MCF 10A (cell line): ENCODE measurements at regions not wholly inside any gene's neighbourhood (a gene's known extent, or its start where the extent isn't known, plus 50 kb on each side); places are given as distances from the start of the nearest gene placed in this dataset.

Source experiments
- BruUV-seq: library from RNA; stranded (reverse); fragments of 400-500 nt; replicated peaks from 2 replicates; lab custom pipeline; 2021; lab: Mats Ljungman, UMichigan
- CTCF ChIA-PET: fragments of 300-600 bp; sonication (Branson Sonifier 250); formaldehyde crosslinking; extraction: SDS; loops from one replicate; lab custom pipeline; 2021; ENCODE audit warnings: antibody characterized with exemption, inconsistent platforms; lab: Yijun Ruan, JAX
- POLR2A ChIA-PET: fragments of 300-600, 350-650 bp; sonication (Branson Sonifier 250); formaldehyde crosslinking; extraction: SDS; loops from one replicate; lab custom pipeline; 2020; ENCODE audit warnings: antibody characterized with exemption, inconsistent platforms; lab: Yijun Ruan, JAX
- DNase-seq: peaks from one replicate; pipeline ENCODE4 v3.0.0-alpha.2; 2018; ENCODE audit not compliant: unreplicated experiment
- H3K27ac Mint-ChIP-seq: one replicate; pipeline ENCODE4 v1.8.0; 2022; ENCODE audit warnings: mild to moderate bottlenecking, low read depth, mixed read lengths; ENCODE audit not compliant: unreplicated experiment
- H3K27me3 Mint-ChIP-seq: one replicate; pipeline ENCODE4 v1.8.0; 2022; ENCODE audit warnings: mixed read lengths; ENCODE audit not compliant: insufficient read depth, unreplicated experiment
- H3K36me3 Mint-ChIP-seq: one replicate; pipeline ENCODE4 v1.8.0; 2022; ENCODE audit warnings: mild to moderate bottlenecking, moderate library complexity, mixed read lengths; ENCODE audit not compliant: insufficient read depth, unreplicated experiment
- H3K4me1 Mint-ChIP-seq: one replicate; pipeline ENCODE4 v1.8.0; 2022; ENCODE audit warnings: mixed read lengths; ENCODE audit not compliant: insufficient read depth, unreplicated experiment
- H3K4me3 Mint-ChIP-seq: one replicate; pipeline ENCODE4 v1.8.0; 2022; ENCODE audit warnings: mild to moderate bottlenecking, moderate library complexity, mixed read lengths; ENCODE audit not compliant: unreplicated experiment
- H3K9me3 Mint-ChIP-seq: one replicate; pipeline ENCODE4 v1.8.0; 2022; ENCODE audit warnings: mixed read lengths; ENCODE audit not compliant: unreplicated experiment
- CTCF ChIP-seq: fragments of 200-600 bp; IDR thresholded peaks from one replicate; pipeline ENCODE4 v1.8.0; 2022; ENCODE audit warnings: antibody characterized with exemption, mild to moderate bottlenecking; ENCODE audit not compliant: unreplicated experiment
- intact Hi-C: fragments of 100-400 bp; cut with micrococcal nuclease; formaldehyde crosslinking; loops from 2 replicates; pipeline ENCODE4 v1.14.1; 2022

- BruUV-seq = no TSS peak
- H3K9me3 Mint-ChIP-seq = no peaks in the 10 kb centered on the region
- no peak for DNase-seq
- H3K36me3 Mint-ChIP-seq = no peaks in the 10 kb centered on the region
- H3K4me3 Mint-ChIP-seq = no peak overlapping the region
- no peak overlapping the region for H3K27ac Mint-ChIP-seq
- TF ChIP-seq CTCF = no peak
- POLR2A ChIA-PET = interaction anchor here (0.6 kb wide), 1 partner anchor 528 kb away, joined by 3 read pairs; no protein-coding TSS in a partner anchor
- intact Hi-C loops = no loop called here
- no peaks in the 10 kb centered on the region for H3K27me3 Mint-ChIP-seq
- H3K4me1 Mint-ChIP-seq = no peaks in the 10 kb centered on the region
- CTCF ChIA-PET = no interaction called here
Observed at GRCh38 chr3:113118336-113118735, 93.0 kb upstream of the BOC start.

GRCh38 chr3:113124256-113124830 is 87.0 kb upstream of the BOC start:
- intact Hi-C loops = no loop called here
- CTCF ChIA-PET = interaction anchor here (1.5 to 2.3 kb wide), 2 partner anchors 11 to 164 kb away, joined by 3 to 13 read pairs; no protein-coding TSS in a partner anchor

GRCh38 chr3:113125951-113126350 is 85.4 kb upstream of the BOC start:
- no peak for DNase-seq
- H3K4me3 Mint-ChIP-seq = no peak overlapping the region
- no peaks in the 10 kb centered on the region for H3K9me3 Mint-ChIP-seq
- TF ChIP-seq CTCF = no peak
- POLR2A ChIA-PET = interaction anchor here (1.2 kb wide), 1 partner anchor 143 kb away, joined by 4 read pairs; no protein-coding TSS in a partner anchor
- CTCF ChIA-PET = interaction anchor here (0.5 to 2.3 kb wide), 6 partner anchors 10 to 163 kb away, joined by 3 to 13 read pairs (median 3); no protein-coding TSS in a partner anchor
- intact Hi-C loops = no loop called here
- no peak overlapping the region for H3K27ac Mint-ChIP-seq
- peaks cover 5% of the 10 kb centered on the region for H3K36me3 Mint-ChIP-seq
- no TSS peak for BruUV-seq
- H3K4me1 Mint-ChIP-seq = no peaks in the 10 kb centered on the region
- no peaks in the 10 kb centered on the region for H3K27me3 Mint-ChIP-seq

More at GRCh38 chr3:113124256-113124830, 87.0 kb upstream of the BOC start:
- no TSS peak for BruUV-seq
- Mint-ChIP-seq H3K4me1 (no peaks in the 10 kb centered on the region), H3K9me3 (no peaks in the 10 kb centered on the region), H3K4me3 (no peak overlapping the region), H3K27me3 (no peaks in the 10 kb centered on the region), H3K27ac (no peak overlapping the region), H3K36me3 (peaks cover 2% of the 10 kb centered on the region)
- TF ChIP-seq CTCF = no peak
- POLR2A ChIA-PET = no interaction called here
- no peak for DNase-seq

- Mint-ChIP-seq H3K27me3 (no peaks in the 10 kb centered on the region), H3K9me3 (no peaks in the 10 kb centered on the region), H3K27ac (no peak overlapping the region), H3K4me1 (no peaks in the 10 kb centered on the region), H3K4me3 (no peak overlapping the region), H3K36me3 (peaks cover 5% of the 10 kb centered on the region)
- ChIA-PET POLR2A (interaction anchor here (0.6 kb wide), 1 partner anchor 15 kb away, joined by 3 read pairs; no protein-coding TSS in a partner anchor), CTCF (interaction anchor here (2.1 kb wide), 1 partner anchor 160 kb away, joined by 9 read pairs; no protein-coding TSS in a partner anchor)
- BruUV-seq = no TSS peak
- no peak for DNase-seq
- intact Hi-C loops = no loop called here
- TF ChIP-seq CTCF = no peak
Observed at GRCh38 chr3:113128386-113129015, 82.9 kb upstream of the BOC start.
